WTC11 (cell line): ENCODE measurements at regions not wholly inside any gene's neighbourhood (a gene's known extent, or its start where the extent isn't known, plus 50 kb on each side); places are given as distances from the start of the nearest gene placed in this dataset.

Experiments used
- PRRX2 ChIP-seq: fragments of 250-450 bp; sonication (Bioruptor Pico); IDR thresholded peaks from 2 replicates; pipeline ENCODE4 v1.8.0; 2021; ENCODE audit warnings: mild to moderate bottlenecking
- TF ChIP-seq, protein P1 (sequence below): fragments of 200-600 bp; IDR thresholded peaks from 2 replicates; pipeline ENCODE4 v1.8.0; 2022; ENCODE audit warnings: antibody characterized with exemption
- TF ChIP-seq, protein P2 (sequence below): sonication (generic); formaldehyde crosslinking; IDR thresholded peaks from 2 replicates; pipeline ENCODE4 v1.8.0; 2022; ENCODE audit warnings: mild to moderate bottlenecking, missing genetic modification reagents

DNA sequence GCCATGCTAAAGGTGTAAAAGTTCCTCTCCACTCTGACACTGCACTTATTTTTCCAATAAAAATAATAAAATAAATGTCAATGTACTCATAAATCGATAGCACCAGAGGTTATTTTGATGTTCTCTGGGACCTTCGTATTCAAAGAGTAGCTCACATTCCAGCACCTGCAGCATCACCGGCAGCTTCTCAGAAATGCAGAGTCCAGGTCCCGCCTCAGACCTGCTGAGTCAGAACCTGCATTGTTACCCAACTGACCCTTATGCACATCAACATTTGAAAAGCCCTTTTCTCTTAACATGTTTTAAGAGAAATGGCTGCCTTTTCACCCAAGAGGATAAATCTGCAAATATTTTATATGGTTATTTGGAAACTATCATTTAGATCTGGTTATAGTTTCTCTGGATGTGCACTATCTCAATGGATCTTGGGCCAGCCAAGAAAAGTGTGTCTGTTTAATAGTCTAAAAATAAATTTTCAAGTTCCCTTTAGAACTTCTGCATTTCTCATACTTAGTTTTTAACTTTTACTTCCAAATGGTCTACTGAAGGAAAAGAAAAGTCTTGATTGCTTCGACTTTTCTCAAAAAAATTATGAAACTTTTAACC is 216.2 kb upstream of the PRDM1 start:
- TF ChIP-seq, protein P1, sequence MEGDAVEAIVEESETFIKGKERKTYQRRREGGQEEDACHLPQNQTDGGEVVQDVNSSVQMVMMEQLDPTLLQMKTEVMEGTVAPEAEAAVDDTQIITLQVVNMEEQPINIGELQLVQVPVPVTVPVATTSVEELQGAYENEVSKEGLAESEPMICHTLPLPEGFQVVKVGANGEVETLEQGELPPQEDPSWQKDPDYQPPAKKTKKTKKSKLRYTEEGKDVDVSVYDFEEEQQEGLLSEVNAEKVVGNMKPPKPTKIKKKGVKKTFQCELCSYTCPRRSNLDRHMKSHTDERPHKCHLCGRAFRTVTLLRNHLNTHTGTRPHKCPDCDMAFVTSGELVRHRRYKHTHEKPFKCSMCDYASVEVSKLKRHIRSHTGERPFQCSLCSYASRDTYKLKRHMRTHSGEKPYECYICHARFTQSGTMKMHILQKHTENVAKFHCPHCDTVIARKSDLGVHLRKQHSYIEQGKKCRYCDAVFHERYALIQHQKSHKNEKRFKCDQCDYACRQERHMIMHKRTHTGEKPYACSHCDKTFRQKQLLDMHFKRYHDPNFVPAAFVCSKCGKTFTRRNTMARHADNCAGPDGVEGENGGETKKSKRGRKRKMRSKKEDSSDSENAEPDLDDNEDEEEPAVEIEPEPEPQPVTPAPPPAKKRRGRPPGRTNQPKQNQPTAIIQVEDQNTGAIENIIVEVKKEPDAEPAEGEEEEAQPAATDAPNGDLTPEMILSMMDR: no peak
- TF ChIP-seq PRRX2 (CRISPR knock-in tag): no peak
- TF ChIP-seq, protein P2, sequence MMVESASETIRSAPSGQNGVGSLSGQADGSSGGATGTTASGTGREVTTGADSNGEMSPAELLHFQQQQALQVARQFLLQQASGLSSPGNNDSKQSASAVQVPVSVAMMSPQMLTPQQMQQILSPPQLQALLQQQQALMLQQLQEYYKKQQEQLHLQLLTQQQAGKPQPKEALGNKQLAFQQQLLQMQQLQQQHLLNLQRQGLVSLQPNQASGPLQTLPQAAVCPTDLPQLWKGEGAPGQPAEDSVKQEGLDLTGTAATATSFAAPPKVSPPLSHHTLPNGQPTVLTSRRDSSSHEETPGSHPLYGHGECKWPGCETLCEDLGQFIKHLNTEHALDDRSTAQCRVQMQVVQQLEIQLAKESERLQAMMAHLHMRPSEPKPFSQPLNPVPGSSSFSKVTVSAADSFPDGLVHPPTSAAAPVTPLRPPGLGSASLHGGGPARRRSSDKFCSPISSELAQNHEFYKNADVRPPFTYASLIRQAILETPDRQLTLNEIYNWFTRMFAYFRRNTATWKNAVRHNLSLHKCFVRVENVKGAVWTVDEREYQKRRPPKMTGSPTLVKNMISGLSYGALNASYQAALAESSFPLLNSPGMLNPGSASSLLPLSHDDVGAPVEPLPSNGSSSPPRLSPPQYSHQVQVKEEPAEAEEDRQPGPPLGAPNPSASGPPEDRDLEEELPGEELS (CRISPR knock-in tag): no peak
